ENCODE measurements at regions not wholly inside any gene's neighbourhood (a gene's known extent, or its start where the extent isn't known, plus 50 kb on each side); places are given as distances from the start of the nearest gene placed in this dataset.

- DNase-seq (ENCODE audit: low spot score): no peak
- in situ Hi-C loops (cut with MboI; ENCODE audit: low pct_unique_long_range_greater_than_20kb, low sequenced_read_pairs, unreplicated experiment): no loop called here
- no peak for TF ChIP-seq CTCF (IDR thresholded peaks at IDR 0.05; ENCODE audit: extremely low read depth, insufficient read depth, missing control alignments)
These were observed 403.2 kb downstream of the ZIC1 start for GRCh38 chr3:147812186-147812911.

DNA sequence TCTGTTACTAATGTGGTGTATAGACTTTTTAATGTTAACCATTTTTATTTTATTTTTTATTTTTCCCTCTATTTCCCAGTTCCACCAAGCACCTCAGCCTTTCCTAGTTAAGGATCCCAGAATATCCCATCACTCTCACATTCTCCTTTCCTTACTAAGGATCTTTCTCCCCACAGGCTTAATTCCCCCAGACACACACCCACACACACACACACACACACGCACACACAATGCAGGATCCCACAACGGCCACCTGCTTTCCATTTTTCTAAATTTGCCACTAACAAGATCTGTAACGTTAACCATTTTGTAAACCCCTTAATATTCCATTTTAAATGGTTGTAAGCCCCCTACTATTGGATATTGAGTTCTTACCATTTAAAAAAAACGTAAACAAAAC, 404.1 kb downstream of the ZIC1 start:
- TF ChIP-seq CTCF (IDR thresholded peaks at IDR 0.05; ENCODE audit: extremely low read depth, insufficient read depth, missing control alignments): no peak
- DNase-seq (ENCODE audit: low spot score): no peak
- in situ Hi-C loops (cut with MboI; ENCODE audit: low pct_unique_long_range_greater_than_20kb, low sequenced_read_pairs, unreplicated experiment): no loop called here

DNA sequence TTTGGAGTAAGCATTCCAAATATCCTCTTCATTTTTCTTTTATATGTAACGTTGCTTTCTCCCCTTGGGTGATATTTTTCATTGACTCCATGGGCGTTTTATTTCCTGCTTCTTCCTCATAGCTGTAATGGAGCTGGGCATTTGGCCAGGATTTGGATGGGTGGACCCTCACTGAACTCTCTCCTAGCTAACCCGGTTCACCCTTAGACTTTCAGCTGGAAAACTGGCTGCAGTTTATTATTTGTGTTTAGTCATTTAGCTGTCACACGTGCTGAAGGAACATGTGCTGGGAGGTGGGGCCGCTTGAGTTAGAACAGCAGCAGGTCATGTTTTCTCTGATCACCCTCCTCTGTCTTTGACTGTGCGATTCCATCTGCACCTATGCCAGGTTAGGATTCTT, 407.6 kb downstream of the ZIC1 start:
- TF ChIP-seq CTCF (IDR thresholded peaks at IDR 0.05; ENCODE audit: extremely low read depth, insufficient read depth, missing control alignments): no peak
- DNase-seq (ENCODE audit: low spot score): no peak
- in situ Hi-C loops (cut with MboI; ENCODE audit: low pct_unique_long_range_greater_than_20kb, low sequenced_read_pairs, unreplicated experiment): no loop called here

GRCh38 chr3:147832611-147833010, 423.4 kb downstream of the ZIC1 start:
- in situ Hi-C loops (cut with MboI; ENCODE audit: low pct_unique_long_range_greater_than_20kb, low sequenced_read_pairs, unreplicated experiment): no loop called here
- TF ChIP-seq CTCF (IDR thresholded peaks at IDR 0.05; ENCODE audit: extremely low read depth, insufficient read depth, missing control alignments): no peak
- DNase-seq (ENCODE audit: low spot score): no peak

GRCh38 chr3:147836330-147836729, 427.2 kb downstream of the ZIC1 start:
- TF ChIP-seq CTCF (IDR thresholded peaks at IDR 0.05; ENCODE audit: extremely low read depth, insufficient read depth, missing control alignments): no peak
- no peak for DNase-seq (ENCODE audit: low spot score)
- in situ Hi-C loops (cut with MboI; ENCODE audit: low pct_unique_long_range_greater_than_20kb, low sequenced_read_pairs, unreplicated experiment): no loop called here

GRCh38 chr3:147838652-147839051, 429.5 kb downstream of the ZIC1 start:
- TF ChIP-seq CTCF (IDR thresholded peaks at IDR 0.05; ENCODE audit: extremely low read depth, insufficient read depth, missing control alignments): peak; percentile 22
- no peak for DNase-seq (ENCODE audit: low spot score)
- in situ Hi-C loops (cut with MboI; ENCODE audit: low pct_unique_long_range_greater_than_20kb, low sequenced_read_pairs, unreplicated experiment): no loop called here

Data from GM13977 (cell line).